ENCODE measurements at regions not wholly inside any gene's neighbourhood (a gene's known extent, or its start where the extent isn't known, plus 50 kb on each side); places are given as distances from the start of the nearest gene placed in this dataset.
"Not testable (repeated sequence)": the region's sequence is repeated elsewhere in the genome, so short reads cannot be mapped to it uniquely, and the experiment has no call there.

- DNase-seq (ENCODE audit: low spot score) (no peak), ATAC-seq (no peak)
Measured at GRCh38 chr11:127996825-127997224, 590.5 kb downstream of the ETS1 start.

- ATAC-seq: no peak
- DNase-seq (ENCODE audit: low spot score): no peak
Measured at GRCh38 chr11:127995921-127996320, 591.4 kb downstream of the ETS1 start.

- DNase-seq (ENCODE audit: low spot score): no peak
- no peak for ATAC-seq
Measured at GRCh38 chr11:127994736-127995135, 592.6 kb downstream of the ETS1 start.

- DNase-seq (ENCODE audit: low spot score) (no peak), ATAC-seq (no peak)
Measured at GRCh38 chr11:127993788-127994187, 593.6 kb downstream of the ETS1 start.

- DNase-seq (ENCODE audit: low spot score): no peak
- no peak for ATAC-seq
Measured at GRCh38 chr11:127993281-127993680, 594.1 kb downstream of the ETS1 start.

GRCh38 chr11:127986073-127986472, 601.3 kb downstream of the ETS1 start:
- no peak for DNase-seq (ENCODE audit: low spot score)
- no peak for ATAC-seq

- ATAC-seq: no peak
- DNase-seq (ENCODE audit: low spot score): no peak
Measured at GRCh38 chr11:127972816-127973215, 614.5 kb downstream of the ETS1 start.

- ATAC-seq: peak; percentile 97
Measured at GRCh38 chr11:127971448-127971847, 615.9 kb downstream of the ETS1 start.

GRCh38 chr11:127966821-127967220, 620.5 kb downstream of the ETS1 start:
- no peak for ATAC-seq
- no peak for DNase-seq (ENCODE audit: low spot score)

More at GRCh38 chr11:127971448-127971847, 615.9 kb downstream of the ETS1 start:
- DNase-seq (ENCODE audit: low spot score): peak; percentile 59

GRCh38 chr11:127965939-127966668, 621.3 kb downstream of the ETS1 start:
- DNase-seq (ENCODE audit: low spot score): no peak

GRCh38 chr11:127962416-127962815, 624.9 kb downstream of the ETS1 start:
- DNase-seq (ENCODE audit: low spot score) (no peak), ATAC-seq (no peak)

More at GRCh38 chr11:127965939-127966668, 621.3 kb downstream of the ETS1 start:
- ATAC-seq: no peak

- ATAC-seq (no peak), DNase-seq (ENCODE audit: low spot score) (no peak)
Measured at GRCh38 chr11:127950162-127950561, 637.2 kb downstream of the ETS1 start.

GRCh38 chr11:127943763-127944162, 643.6 kb downstream of the ETS1 start:
- DNase-seq (ENCODE audit: low spot score) (no peak), ATAC-seq (no peak)

- ATAC-seq: no peak
Measured at GRCh38 chr11:127943152-127943551, 644.2 kb downstream of the ETS1 start.

GRCh38 chr11:127941554-127941953, 645.8 kb downstream of the ETS1 start:
- ATAC-seq: peak; percentile 55

More at GRCh38 chr11:127943152-127943551, 644.2 kb downstream of the ETS1 start:
- DNase-seq (ENCODE audit: low spot score): no peak

GRCh38 chr11:127939000-127939399, 648.4 kb downstream of the ETS1 start:
- ATAC-seq (no peak), DNase-seq (ENCODE audit: low spot score) (no peak)

More at GRCh38 chr11:127941554-127941953, 645.8 kb downstream of the ETS1 start:
- DNase-seq (ENCODE audit: low spot score): not testable (repeated sequence)

- DNase-seq (ENCODE audit: low spot score) (no peak), ATAC-seq (no peak)
Measured at GRCh38 chr11:127935081-127935480, 652.3 kb downstream of the ETS1 start.

- not testable (repeated sequence) for ATAC-seq; DNase-seq (ENCODE audit: low spot score)
Measured at GRCh38 chr11:127933961-127934360, 653.4 kb downstream of the ETS1 start.

GRCh38 chr11:127931803-127932202, 655.6 kb downstream of the ETS1 start:
- DNase-seq (ENCODE audit: low spot score) (no peak), ATAC-seq (no peak)

- ATAC-seq (peak; percentile 25), DNase-seq (ENCODE audit: low spot score) (no peak)
Measured at GRCh38 chr11:127926721-127927120, 660.6 kb downstream of the ETS1 start.

- no peak for DNase-seq (ENCODE audit: low spot score)
- no peak for ATAC-seq
Measured at GRCh38 chr11:127925475-127925874, 661.9 kb downstream of the ETS1 start.

- ATAC-seq (no peak), DNase-seq (ENCODE audit: low spot score) (no peak)
Measured at GRCh38 chr11:127919206-127920000, 668.0 kb downstream of the ETS1 start.
